ENCODE measurements at regions not wholly inside any gene's neighbourhood (a gene's known extent, or its start where the extent isn't known, plus 50 kb on each side); places are given as distances from the start of the nearest gene placed in this dataset.

DNA sequence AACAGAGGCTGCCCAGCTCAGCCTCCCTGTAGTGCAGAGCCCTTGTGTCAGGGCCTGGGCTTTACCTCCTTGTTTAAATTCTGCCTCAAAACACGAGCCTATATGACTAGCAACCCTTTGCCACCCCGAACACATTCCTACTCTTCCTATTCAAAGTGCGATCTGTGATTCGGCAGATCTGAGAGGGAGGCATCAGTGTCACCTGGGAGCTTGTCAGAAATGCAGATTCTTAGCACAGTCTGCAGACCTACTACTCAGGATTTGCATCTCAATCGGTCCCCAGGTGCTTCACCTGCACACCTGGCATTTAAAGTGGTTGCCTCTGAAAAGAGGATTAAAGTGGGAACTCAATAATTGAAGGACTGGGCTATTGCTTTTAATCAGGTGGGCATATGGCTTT lies 273.2 kb upstream of the TOPAZ1 start:
- DNase-seq (no peak), ATAC-seq (no peak)
- H3K4me3 Mint-ChIP-seq: no peak overlapping the region
- no peaks in the 10 kb centered on the region for H3K4me1 Mint-ChIP-seq (ENCODE audit: low read depth)
- no peaks in the 10 kb centered on the region for H3K9me3 Mint-ChIP-seq
- H3K27me3 Mint-ChIP-seq (ENCODE audit: low read depth): peaks cover 26% of the 10 kb centered on the region
- no peaks in the 10 kb centered on the region for H3K36me3 Mint-ChIP-seq (ENCODE audit: insufficient read depth)

DNA sequence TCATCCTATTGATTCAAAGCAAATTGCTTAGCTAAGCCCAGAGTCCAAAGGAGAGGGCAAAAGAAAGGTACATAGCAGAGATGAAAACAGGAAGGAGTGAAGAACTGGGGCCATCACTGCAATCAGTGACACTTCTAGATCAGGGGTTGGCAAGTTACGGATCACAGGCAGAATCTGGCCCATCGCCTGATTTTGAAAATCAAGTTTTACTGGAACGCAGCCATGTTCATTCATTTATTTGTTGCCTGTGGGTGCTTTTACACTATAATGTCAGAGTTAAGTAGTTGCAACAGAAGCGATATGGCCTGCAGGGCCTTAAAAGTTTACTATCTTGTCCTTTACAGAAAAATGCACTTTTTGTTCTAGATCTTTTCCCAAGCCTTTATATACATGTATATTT lies 271.7 kb upstream of the TOPAZ1 start:
- no peaks in the 10 kb centered on the region for H3K9me3 Mint-ChIP-seq
- DNase-seq: no peak

DNA sequence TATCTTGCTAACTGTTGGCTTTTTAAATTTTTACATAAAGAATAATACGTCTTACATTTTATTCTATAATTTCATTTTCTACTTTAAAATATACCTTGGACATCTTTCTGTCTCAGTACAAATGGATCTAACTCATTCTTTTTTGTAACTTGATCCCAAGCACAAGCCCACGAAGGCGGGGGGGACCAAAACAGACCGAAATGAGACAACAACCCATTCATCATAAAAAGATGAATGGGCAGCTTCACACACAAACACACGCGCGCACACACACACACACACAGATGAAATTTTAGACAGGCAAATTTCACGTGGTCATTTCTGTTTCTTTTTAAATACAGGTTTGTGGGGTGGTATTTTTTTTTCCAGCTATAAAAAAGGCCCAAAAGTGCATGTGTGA lies 271.3 kb upstream of the TOPAZ1 start:
- peaks cover 17% of the 10 kb centered on the region for H3K27me3 Mint-ChIP-seq (ENCODE audit: low read depth)
- no peak for ATAC-seq
- no peaks in the 10 kb centered on the region for H3K9me3 Mint-ChIP-seq
- no peak for DNase-seq
- H3K4me1 Mint-ChIP-seq (ENCODE audit: low read depth): no peaks in the 10 kb centered on the region
- H3K36me3 Mint-ChIP-seq (ENCODE audit: insufficient read depth): no peaks in the 10 kb centered on the region
- H3K4me3 Mint-ChIP-seq: no peak overlapping the region

More for the DNA sequence above, 271.7 kb upstream of the TOPAZ1 start:
- Mint-ChIP-seq H3K27me3 (ENCODE audit: low read depth) (peaks cover 19% of the 10 kb centered on the region), H3K4me3 (no peak overlapping the region), H3K36me3 (ENCODE audit: insufficient read depth) (no peaks in the 10 kb centered on the region), H3K4me1 (ENCODE audit: low read depth) (no peaks in the 10 kb centered on the region)
- ATAC-seq: no peak

DNA sequence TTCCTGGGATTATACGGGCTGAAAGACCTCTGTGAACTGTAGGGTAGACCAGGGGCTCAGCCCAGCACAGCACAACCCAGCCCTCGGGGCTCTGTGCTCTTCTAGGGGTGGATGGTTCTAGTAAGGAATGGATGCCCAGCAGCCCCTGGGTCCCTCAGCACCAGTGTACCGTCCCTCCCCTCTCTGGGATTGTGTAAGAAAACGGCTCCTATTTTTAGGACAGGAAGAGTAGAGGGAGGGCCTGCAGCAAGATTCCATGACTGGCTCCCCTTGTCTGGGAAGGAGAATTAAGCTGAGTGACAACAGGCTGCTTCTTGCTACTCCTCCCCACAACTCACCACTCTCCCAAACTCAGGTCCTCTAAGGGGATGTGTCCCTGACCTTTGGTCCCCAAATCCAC lies 270.8 kb upstream of the TOPAZ1 start:
- DNase-seq (no peak), ATAC-seq (no peak)
- Mint-ChIP-seq H3K27me3 (ENCODE audit: low read depth) (peaks cover 14% of the 10 kb centered on the region), H3K9me3 (no peaks in the 10 kb centered on the region), H3K4me1 (ENCODE audit: low read depth) (no peaks in the 10 kb centered on the region), H3K36me3 (ENCODE audit: insufficient read depth) (no peaks in the 10 kb centered on the region), H3K4me3 (no peak overlapping the region)

DNA sequence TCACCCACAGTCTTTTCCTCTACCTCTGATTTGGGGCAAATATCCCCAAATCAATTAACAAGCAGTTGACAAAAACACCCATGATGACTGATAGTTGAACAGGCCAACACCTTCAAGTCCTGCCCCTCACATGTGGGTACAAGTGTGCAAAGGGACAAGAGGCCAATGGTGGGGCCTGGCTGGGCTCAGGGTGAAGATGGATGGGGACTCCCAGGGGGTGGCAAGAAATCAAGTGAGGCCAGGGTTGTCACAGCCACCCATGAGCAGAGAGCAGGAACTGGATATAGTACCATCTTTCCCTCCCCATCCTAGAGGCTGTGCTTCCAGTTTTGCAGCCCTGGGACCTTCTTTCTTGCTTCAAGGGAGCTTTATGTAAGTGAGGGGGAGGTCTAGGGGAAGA lies 270.2 kb upstream of the TOPAZ1 start:
- DNase-seq (no peak), ATAC-seq (no peak)
- Mint-ChIP-seq H3K4me3 (no peak overlapping the region), H3K4me1 (ENCODE audit: low read depth) (no peaks in the 10 kb centered on the region), H3K9me3 (no peaks in the 10 kb centered on the region), H3K27me3 (ENCODE audit: low read depth) (peaks cover 16% of the 10 kb centered on the region), H3K36me3 (ENCODE audit: insufficient read depth) (no peaks in the 10 kb centered on the region)

DNA sequence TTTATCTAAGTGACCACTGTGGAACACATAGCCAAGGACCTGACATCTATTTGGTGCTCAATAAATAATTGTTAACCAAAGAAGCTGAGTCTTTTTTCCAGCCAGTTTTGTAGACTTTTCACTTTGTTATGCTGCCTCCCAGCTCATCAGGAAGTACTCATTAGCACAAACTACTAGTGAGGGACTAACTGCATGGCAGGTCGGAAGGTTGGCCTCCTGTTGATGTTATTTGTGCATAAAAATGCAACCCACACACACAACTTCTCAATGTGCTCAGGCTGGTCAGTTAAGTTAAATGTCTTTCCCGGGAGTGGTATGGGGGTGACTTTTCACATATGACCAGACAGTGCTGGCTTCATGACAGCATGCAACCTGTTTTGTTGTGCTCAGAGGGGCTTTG lies 263.0 kb upstream of the TOPAZ1 start:
- Mint-ChIP-seq H3K9me3 (no peaks in the 10 kb centered on the region), H3K4me1 (ENCODE audit: low read depth) (no peaks in the 10 kb centered on the region), H3K27me3 (ENCODE audit: low read depth) (peaks cover 23% of the 10 kb centered on the region), H3K4me3 (no peak overlapping the region), H3K36me3 (ENCODE audit: insufficient read depth) (no peaks in the 10 kb centered on the region)
- DNase-seq (no peak), ATAC-seq (no peak)

DNA sequence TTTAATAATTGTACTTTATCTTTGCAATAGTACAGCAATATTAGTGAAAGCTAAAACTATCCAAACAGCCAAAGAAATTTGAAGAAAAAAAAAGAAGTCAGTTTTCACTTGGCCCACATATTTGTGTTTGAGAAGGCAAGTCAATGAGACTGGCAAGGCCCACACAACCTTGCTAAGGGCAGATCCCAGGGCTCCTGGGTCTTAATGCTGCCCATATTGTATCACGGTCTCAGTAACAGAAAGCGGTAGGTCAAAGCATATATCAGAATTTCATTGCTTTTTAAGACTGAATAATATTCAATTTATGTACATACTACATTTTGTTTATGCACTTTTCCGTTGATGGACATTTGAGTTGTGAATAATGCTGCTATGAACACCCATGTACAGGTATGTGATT lies 262.0 kb upstream of the TOPAZ1 start:
- Mint-ChIP-seq H3K9me3 (no peaks in the 10 kb centered on the region), H3K4me3 (no peak overlapping the region)

DNA sequence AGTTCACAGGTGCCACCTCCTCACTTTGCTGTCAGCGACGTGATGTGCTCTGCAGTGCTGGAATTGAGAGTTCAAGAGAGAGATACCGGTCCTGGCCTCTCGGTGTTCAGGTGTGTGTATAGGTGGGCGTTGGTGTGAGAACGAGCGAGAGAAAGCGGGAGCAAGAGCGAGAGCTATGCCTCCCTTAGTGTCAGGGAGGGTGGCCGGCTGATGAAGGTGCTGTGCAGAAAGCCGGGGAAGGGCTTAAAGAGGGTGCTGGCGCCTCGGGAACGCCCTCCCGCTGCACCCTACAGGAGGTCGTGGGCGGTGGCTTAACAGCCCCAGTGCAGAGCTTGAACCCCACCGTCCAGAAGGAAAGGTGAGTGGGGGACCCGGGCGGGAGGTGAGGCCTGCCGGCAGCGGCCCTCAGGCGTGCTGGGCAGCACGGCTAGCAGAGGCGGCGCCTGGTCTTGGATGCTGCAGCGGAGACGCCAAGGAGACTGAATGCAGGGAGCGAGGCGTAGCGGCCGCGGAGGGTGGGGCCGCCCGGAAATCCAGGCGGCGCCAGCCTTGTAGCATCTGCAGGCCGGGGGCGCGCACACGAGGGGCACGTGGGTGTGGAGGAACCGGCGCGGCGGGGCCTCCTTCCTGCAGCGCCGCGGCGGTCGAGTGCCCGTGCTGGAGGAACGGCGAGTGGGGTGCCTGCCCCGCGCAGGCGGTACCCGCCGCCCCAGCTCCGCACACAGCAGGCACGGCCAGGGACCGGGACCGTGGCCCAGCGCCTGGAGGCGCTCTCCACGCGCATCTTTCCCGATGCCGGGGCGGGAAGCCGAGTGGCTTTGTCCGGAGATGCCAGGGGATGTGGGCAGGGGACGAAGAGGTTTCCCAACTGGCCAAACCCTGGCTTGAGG lies 246.8 kb upstream of the TOPAZ1 start:
- H3K4me3 Mint-ChIP-seq: peak overlapping the region; percentile 64
- peak; percentile 47 to 50 for ATAC-seq
- H3K27me3 Mint-ChIP-seq (ENCODE audit: low read depth): peaks cover 78% of the 10 kb centered on the region
- DNase-seq: no peak
- H3K36me3 Mint-ChIP-seq (ENCODE audit: insufficient read depth): no peaks in the 10 kb centered on the region
- H3K4me1 Mint-ChIP-seq (ENCODE audit: low read depth): peaks cover 34% of the 10 kb centered on the region
- no peaks in the 10 kb centered on the region for H3K9me3 Mint-ChIP-seq

More for the DNA sequence above, 262.0 kb upstream of the TOPAZ1 start:
- Mint-ChIP-seq H3K4me1 (ENCODE audit: low read depth) (no peaks in the 10 kb centered on the region), H3K36me3 (ENCODE audit: insufficient read depth) (no peaks in the 10 kb centered on the region), H3K27me3 (ENCODE audit: low read depth) (peaks cover 31% of the 10 kb centered on the region)
- DNase-seq: no peak
- ATAC-seq: no peak

DNA sequence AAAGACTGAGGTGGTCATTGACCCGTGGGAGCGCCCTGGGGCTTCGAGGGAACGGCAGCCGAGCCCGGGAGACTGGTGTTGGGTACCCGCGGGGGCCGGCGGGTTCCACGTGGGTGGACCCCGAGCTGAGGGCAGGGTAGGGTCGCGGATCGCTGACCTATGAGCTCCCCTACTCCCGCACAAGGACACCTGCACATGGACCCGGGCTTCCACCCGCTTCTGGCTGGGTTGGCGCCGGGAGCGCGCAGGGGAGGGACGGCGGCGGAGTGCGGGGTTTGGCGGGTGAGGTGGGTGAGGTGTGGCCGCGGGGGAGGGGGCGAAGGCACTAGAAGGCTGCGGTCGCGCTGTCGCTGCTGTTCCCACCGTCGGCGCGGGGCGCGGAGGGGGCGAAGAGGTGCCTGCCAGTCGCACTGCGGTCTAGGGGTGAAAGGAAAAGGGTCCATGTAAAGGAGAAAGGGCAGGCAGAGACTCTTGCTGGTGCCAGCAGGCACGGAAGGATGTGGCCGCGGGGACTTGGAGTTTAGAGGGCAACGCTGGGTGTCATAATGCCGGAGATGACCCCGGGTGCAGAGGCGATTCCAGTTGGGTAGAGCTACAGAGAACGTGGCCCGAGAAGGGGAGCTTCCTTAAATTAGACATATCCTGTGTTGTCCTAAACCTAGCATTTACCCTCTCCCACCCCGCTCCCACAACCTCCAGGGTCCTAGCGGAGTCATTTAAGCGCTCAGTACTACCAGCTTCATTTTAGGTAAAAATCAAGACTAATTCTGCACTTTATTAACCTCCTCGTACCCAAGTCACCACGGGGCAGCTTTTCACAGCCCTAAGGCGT lies 245.9 kb upstream of the TOPAZ1 start:
- peaks cover 81% of the 10 kb centered on the region for H3K27me3 Mint-ChIP-seq (ENCODE audit: low read depth)
- H3K36me3 Mint-ChIP-seq (ENCODE audit: insufficient read depth): no peaks in the 10 kb centered on the region
- no peaks in the 10 kb centered on the region for H3K9me3 Mint-ChIP-seq
- H3K4me1 Mint-ChIP-seq (ENCODE audit: low read depth): peaks cover 34% of the 10 kb centered on the region
- H3K4me3 Mint-ChIP-seq: peak overlapping the region; percentile 71
- peak in 1 of 2 donors; percentile 11 for ATAC-seq
- DNase-seq: no peak

DNA sequence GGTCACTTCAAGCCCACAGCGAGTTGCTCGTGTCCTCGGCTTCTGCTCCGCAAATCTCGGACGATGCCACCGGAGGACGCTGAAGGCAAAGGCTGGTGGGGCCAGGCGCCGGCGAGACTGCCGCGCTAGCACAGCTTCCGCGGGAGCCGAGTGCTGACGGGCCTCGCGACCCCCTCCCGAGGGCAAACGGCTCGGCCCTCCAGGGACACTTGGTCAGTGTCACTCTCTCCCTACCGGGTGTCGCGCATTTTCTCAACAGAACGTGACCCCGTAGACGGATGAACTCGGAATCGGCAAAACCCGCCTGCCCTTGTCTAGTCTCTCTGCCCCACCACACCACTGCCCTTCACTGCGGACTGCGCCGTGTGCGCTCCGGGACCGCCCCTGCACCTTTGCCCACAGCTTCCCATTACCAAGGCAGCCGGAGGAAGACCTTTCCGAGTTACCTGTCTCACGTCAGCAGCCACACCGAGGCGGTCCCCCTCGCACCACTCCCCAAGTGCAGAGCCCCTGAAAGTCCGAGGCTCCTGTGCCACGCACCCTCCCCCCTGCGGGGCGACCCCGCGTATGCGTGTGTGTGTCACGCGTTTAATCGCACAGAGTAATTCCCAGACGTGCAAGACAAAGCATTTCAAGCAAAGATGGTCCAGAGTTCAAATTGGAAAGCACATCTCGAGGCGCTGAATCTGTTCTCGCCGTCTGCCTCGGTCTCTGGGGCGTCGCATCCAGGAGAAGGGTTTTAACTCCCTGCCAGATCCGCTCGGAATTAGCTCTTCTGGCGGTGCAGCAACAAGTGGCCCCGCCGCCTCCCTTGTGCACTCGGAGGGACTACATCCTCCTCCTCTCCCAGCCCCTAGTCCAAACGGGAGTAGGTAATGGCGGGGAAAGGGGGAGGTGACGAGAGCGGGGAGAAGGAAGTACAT lies 245.0 kb upstream of the TOPAZ1 start:
- Mint-ChIP-seq H3K36me3 (ENCODE audit: insufficient read depth) (no peaks in the 10 kb centered on the region), H3K4me3 (peak overlapping the region; percentile 71), H3K4me1 (ENCODE audit: low read depth) (peaks cover 34% of the 10 kb centered on the region), H3K27me3 (ENCODE audit: low read depth) (peaks cover 81% of the 10 kb centered on the region), H3K9me3 (no peaks in the 10 kb centered on the region)
- DNase-seq: no peak
- ATAC-seq: peak in 1 of 2 donors; percentile 22

DNA sequence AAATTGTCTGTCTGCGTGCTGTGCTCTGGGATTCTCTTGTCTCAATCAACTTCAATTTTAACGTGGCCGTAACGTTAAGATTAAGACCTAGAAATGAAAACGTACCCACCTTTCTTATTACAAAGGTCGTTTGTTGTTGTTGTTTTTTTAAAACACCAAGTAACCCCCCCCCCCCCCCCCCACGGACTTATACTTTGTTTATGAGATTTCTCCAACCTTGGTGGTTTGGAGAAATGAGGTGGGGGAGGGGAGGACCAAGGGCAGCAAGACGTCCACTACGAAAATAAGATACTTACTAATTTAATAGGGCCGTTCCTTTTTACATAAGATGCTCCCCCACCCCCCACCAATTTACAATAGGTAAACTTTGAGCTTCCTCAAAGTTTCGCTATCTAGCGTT lies 244.4 kb upstream of the TOPAZ1 start:
- Mint-ChIP-seq H3K4me3 (peak overlapping the region; percentile 71), H3K27me3 (ENCODE audit: low read depth) (peaks cover 76% of the 10 kb centered on the region), H3K4me1 (ENCODE audit: low read depth) (peaks cover 34% of the 10 kb centered on the region), H3K36me3 (ENCODE audit: insufficient read depth) (no peaks in the 10 kb centered on the region), H3K9me3 (no peaks in the 10 kb centered on the region)
- ATAC-seq: no peak
- no peak for DNase-seq

DNA sequence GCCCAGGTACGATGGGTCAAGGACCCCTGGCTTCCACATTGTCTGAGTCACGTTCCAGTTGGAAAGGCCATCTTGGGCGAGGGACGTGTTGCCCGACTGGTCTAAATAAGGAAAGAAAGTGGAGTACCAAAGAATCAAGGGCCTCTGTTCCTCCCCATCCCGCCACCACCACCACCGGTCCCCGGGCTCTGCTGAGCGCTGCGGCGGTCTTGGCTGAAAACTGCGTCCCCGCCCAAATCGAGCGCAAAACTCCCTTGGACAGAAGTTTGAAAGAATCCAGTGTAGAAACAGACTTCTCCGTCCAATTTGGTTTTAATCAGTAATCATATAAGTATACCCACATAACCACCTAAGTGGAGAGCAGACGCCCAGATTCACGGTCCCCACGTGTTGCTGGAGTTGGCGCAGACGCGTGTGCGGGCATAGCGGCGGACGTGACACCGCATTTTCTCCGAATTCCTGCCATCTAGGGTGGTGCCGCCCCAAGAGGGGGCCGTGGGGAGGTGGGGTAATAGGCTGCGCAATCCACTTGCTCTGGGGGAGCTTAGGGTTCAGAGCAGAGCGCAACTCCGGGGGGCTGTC lies 243.8 kb upstream of the TOPAZ1 start:
- ATAC-seq: no peak
- no peak for DNase-seq
- H3K27me3 Mint-ChIP-seq (ENCODE audit: low read depth): peaks cover 80% of the 10 kb centered on the region

DNA sequence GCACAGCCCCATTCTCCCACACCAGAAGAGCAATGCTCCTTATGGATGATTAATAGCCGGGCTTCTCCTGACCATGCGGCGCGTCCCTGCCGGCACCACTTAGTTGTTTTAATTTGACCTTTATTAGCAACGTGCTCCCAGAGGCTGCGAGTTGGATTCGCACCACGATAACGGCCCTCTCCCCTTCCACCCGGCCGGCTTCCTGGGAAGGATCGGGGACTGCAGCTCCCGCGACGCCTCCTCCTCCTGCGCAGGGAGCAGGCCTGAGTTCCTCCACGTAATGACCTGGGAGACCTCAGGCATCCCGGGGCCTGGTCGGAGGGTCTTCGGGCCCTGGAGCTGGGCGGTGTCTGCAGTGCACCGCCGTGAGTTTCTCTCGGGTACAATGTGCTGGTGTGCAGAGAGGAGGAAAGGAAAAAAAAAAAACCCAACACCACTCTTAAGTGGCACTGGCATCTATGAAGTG lies 243.3 kb upstream of the TOPAZ1 start:
- no peak for DNase-seq
- Mint-ChIP-seq H3K36me3 (ENCODE audit: insufficient read depth) (no peaks in the 10 kb centered on the region), H3K4me1 (ENCODE audit: low read depth) (peaks cover 34% of the 10 kb centered on the region), H3K9me3 (no peaks in the 10 kb centered on the region), H3K4me3 (peak overlapping the region; percentile 71), H3K27me3 (ENCODE audit: low read depth) (peaks cover 77% of the 10 kb centered on the region)
- peak in 1 of 2 donors; percentile 17 for ATAC-seq

More for the DNA sequence above, 243.8 kb upstream of the TOPAZ1 start:
- H3K9me3 Mint-ChIP-seq: no peaks in the 10 kb centered on the region
- peaks cover 34% of the 10 kb centered on the region for H3K4me1 Mint-ChIP-seq (ENCODE audit: low read depth)
- no peaks in the 10 kb centered on the region for H3K36me3 Mint-ChIP-seq (ENCODE audit: insufficient read depth)
- H3K4me3 Mint-ChIP-seq: peak overlapping the region; percentile 71

Data from activated T-cell treated with anti-CD3 and anti-CD28 coated beads, Interleukin-2, amount 50 U/mL, for 4 hours (primary cell).